RWPE1 (cell line): ENCODE measurements at regions not wholly inside any gene's neighbourhood (a gene's known extent, or its start where the extent isn't known, plus 50 kb on each side); places are given as distances from the start of the nearest gene placed in this dataset.

Experiments
- CTCF ChIA-PET: fragments of 350-600 bp; sonication (Branson Sonifier 250); formaldehyde crosslinking; extraction: SDS; loops from one replicate; lab custom pipeline; 2021; lab: Yijun Ruan, JAX
- POLR2A ChIA-PET: fragments of 400-600 bp; formaldehyde crosslinking; extraction: SDS; loops from one replicate; lab custom pipeline; 2020; ENCODE audit warnings: antibody characterized with exemption; ENCODE audit not compliant: low non-redundant PET; lab: Yijun Ruan, JAX
- DNase-seq: peaks from one replicate; pipeline ENCODE4 v3.0.0; 2012; ENCODE audit warnings: low spot score
- H3K27ac ChIP-seq: fragments of 450-650 bp; 2 replicates; pipeline ENCODE4 v1.5.1; 2017
- CTCF ChIP-seq: fragments of 450-650 bp; conservative IDR thresholded peaks from 2 replicates; pipeline ENCODE4 v1.5.1; 2017; ENCODE audit warnings: low read depth, mild to moderate bottlenecking

GRCh38 chr3:192013110-192013509, 552.1 kb downstream of the PYDC2 start:
- ChIA-PET CTCF (no interaction called here), POLR2A (no interaction called here)
- no peak for TF ChIP-seq CTCF
- DNase-seq, result no peak
- H3K27ac ChIP-seq, result no peak overlapping the region

- H3K27ac ChIP-seq, result no peak overlapping the region
- TF ChIP-seq CTCF, result no peak
- CTCF ChIA-PET, result interaction anchor here (0.6 kb wide), 1 partner anchor 18 kb away, joined by 3 read pairs; no protein-coding TSS in a partner anchor
- POLR2A ChIA-PET, result no interaction called here
- DNase-seq, result peak; percentile 28
Observed at GRCh38 chr3:192022412-192022811, 561.4 kb downstream of the PYDC2 start.

GRCh38 chr3:192024751-192025150, 563.8 kb downstream of the PYDC2 start:
- ChIA-PET CTCF (no interaction called here), POLR2A (no interaction called here)
- no peak for TF ChIP-seq CTCF
- no peak overlapping the region for H3K27ac ChIP-seq
- DNase-seq, result no peak

- no peak for DNase-seq
- POLR2A ChIA-PET, result no interaction called here
- no peak for TF ChIP-seq CTCF
- no peak overlapping the region for H3K27ac ChIP-seq
- CTCF ChIA-PET, result interaction anchor here (0.7 kb wide), 1 partner anchor 512 kb away, joined by 3 read pairs; no protein-coding TSS in a partner anchor
Observed at GRCh38 chr3:192026661-192027060, 565.7 kb downstream of the PYDC2 start.

GRCh38 chr3:192031941-192032340, 571.0 kb downstream of the PYDC2 start:
- CTCF ChIA-PET, result interaction anchor here (0.7 kb wide), 2 partner anchors 21 to 100 kb away, joined by 3 to 4 read pairs; no protein-coding TSS in a partner anchor
- POLR2A ChIA-PET, result no interaction called here
- no peak for DNase-seq
- TF ChIP-seq CTCF, result no peak
- no peak overlapping the region for H3K27ac ChIP-seq

- CTCF ChIA-PET, result interaction anchor here (0.6 kb wide), 1 partner anchor 133 kb away, joined by 3 read pairs; no protein-coding TSS in a partner anchor
- POLR2A ChIA-PET, result no interaction called here
- no peak overlapping the region for H3K27ac ChIP-seq
- TF ChIP-seq CTCF, result no peak
- no peak for DNase-seq
Observed at GRCh38 chr3:192033246-192033645, 572.3 kb downstream of the PYDC2 start.

- POLR2A ChIA-PET, result no interaction called here
- H3K27ac ChIP-seq, result no peak overlapping the region
- CTCF ChIA-PET, result interaction anchor here (0.6 kb wide), 2 partner anchors 222 to 620 kb away, joined by 4 to 11 read pairs; no protein-coding TSS in a partner anchor
- DNase-seq, result peak; percentile 13
- TF ChIP-seq CTCF, result no peak
Observed at GRCh38 chr3:192038726-192039125, 577.8 kb downstream of the PYDC2 start.
